ENCODE measurements at regions not wholly inside any gene's neighbourhood (a gene's known extent, or its start where the extent isn't known, plus 50 kb on each side); places are given as distances from the start of the nearest gene placed in this dataset.

GRCh38 chr6:14638906-14639761 is 521.6 kb downstream of the CD83 start:
- TF ChIP-seq, protein P1, sequence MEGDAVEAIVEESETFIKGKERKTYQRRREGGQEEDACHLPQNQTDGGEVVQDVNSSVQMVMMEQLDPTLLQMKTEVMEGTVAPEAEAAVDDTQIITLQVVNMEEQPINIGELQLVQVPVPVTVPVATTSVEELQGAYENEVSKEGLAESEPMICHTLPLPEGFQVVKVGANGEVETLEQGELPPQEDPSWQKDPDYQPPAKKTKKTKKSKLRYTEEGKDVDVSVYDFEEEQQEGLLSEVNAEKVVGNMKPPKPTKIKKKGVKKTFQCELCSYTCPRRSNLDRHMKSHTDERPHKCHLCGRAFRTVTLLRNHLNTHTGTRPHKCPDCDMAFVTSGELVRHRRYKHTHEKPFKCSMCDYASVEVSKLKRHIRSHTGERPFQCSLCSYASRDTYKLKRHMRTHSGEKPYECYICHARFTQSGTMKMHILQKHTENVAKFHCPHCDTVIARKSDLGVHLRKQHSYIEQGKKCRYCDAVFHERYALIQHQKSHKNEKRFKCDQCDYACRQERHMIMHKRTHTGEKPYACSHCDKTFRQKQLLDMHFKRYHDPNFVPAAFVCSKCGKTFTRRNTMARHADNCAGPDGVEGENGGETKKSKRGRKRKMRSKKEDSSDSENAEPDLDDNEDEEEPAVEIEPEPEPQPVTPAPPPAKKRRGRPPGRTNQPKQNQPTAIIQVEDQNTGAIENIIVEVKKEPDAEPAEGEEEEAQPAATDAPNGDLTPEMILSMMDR (IDR thresholded peaks at IDR 0.05; ENCODE audit: low read depth, low read length, poor library complexity, severe bottlenecking), result no peak
- no peak for TF ChIP-seq EZH2phosphoT487 (IDR thresholded peaks at IDR 0.05; ENCODE audit: borderline replicate concordance, low read length)
